ENCODE measurements at regions not wholly inside any gene's neighbourhood (a gene's known extent, or its start where the extent isn't known, plus 50 kb on each side); places are given as distances from the start of the nearest gene placed in this dataset.

- in situ Hi-C loops (cut with MboI; ENCODE audit: low pct_unique_long_range_greater_than_20kb, low sequenced_read_pairs, unreplicated experiment): no loop called here
- no peak for DNase-seq (ENCODE audit: low spot score)
- no peak for TF ChIP-seq CTCF (IDR thresholded peaks at IDR 0.05; ENCODE audit: extremely low read depth, insufficient read depth, missing control alignments)
These were observed 515.2 kb upstream of the SULF2 start for GRCh38 chr20:48300529-48300928.

- TF ChIP-seq CTCF (IDR thresholded peaks at IDR 0.05; ENCODE audit: extremely low read depth, insufficient read depth, missing control alignments): no peak
- DNase-seq (ENCODE audit: low spot score): no peak
- in situ Hi-C loops (cut with MboI; ENCODE audit: low pct_unique_long_range_greater_than_20kb, low sequenced_read_pairs, unreplicated experiment): no loop called here
These were observed 513.7 kb upstream of the SULF2 start for GRCh38 chr20:48298851-48299484.

DNA sequence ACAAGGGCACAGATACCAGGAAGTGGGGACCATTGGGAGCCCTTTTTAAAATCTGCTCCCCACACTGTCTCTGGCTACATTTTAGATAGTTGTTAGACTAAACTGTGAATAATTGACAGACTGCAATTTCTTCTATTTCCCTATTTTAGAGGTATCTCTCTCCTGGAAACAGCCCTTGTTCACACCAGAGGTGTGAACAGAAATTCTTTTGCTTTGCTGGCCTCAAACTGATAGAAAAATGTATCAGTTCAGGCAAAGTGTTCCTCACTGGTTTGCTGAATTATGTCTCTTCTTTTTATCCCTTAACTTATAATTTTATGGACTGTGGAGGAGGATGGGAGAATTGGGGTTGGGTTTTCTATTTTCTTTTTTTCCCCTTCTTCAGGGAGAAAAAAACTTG, 513.2 kb upstream of the SULF2 start:
- DNase-seq (ENCODE audit: low spot score): no peak
- in situ Hi-C loops (cut with MboI; ENCODE audit: low pct_unique_long_range_greater_than_20kb, low sequenced_read_pairs, unreplicated experiment): no loop called here
- TF ChIP-seq CTCF (IDR thresholded peaks at IDR 0.05; ENCODE audit: extremely low read depth, insufficient read depth, missing control alignments): no peak

- no peak for DNase-seq (ENCODE audit: low spot score)
- no peak for TF ChIP-seq CTCF (IDR thresholded peaks at IDR 0.05; ENCODE audit: extremely low read depth, insufficient read depth, missing control alignments)
- in situ Hi-C loops (cut with MboI; ENCODE audit: low pct_unique_long_range_greater_than_20kb, low sequenced_read_pairs, unreplicated experiment): no loop called here
These were observed 510.7 kb upstream of the SULF2 start for GRCh38 chr20:48295966-48296421.

- in situ Hi-C loops (cut with MboI; ENCODE audit: low pct_unique_long_range_greater_than_20kb, low sequenced_read_pairs, unreplicated experiment): no loop called here
- DNase-seq (ENCODE audit: low spot score): no peak
These were observed 510.2 kb upstream of the SULF2 start for GRCh38 chr20:48295445-48295903.

DNA sequence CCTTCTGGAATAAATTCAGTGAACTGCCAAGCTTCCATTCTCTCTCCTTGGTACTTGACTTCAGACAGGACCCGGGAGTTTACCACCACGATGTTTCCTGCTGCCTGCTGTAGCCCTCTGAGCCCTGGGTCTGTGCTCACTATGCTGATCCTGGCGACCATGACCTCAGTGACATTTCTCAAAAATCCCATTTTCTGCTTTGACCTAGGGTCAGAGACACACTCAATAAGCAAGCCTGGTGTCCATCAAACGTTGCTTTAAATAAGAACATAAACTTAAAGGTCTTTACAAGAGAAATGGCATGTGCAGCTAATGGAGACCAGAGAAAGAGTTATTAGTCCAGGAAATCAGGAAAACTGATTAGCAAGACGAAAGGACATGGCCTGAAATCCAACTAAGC, 509.7 kb upstream of the SULF2 start:
- no peak for TF ChIP-seq CTCF (IDR thresholded peaks at IDR 0.05; ENCODE audit: extremely low read depth, insufficient read depth, missing control alignments)
- in situ Hi-C loops (cut with MboI; ENCODE audit: low pct_unique_long_range_greater_than_20kb, low sequenced_read_pairs, unreplicated experiment): no loop called here
- no peak for DNase-seq (ENCODE audit: low spot score)

More at GRCh38 chr20:48295445-48295903, 510.2 kb upstream of the SULF2 start:
- no peak for TF ChIP-seq CTCF (IDR thresholded peaks at IDR 0.05; ENCODE audit: extremely low read depth, insufficient read depth, missing control alignments)
